ENCODE measurements at regions not wholly inside any gene's neighbourhood (a gene's known extent, or its start where the extent isn't known, plus 50 kb on each side); places are given as distances from the start of the nearest gene placed in this dataset.

- POLR2A ChIA-PET = no interaction called here
- DNase-seq (ENCODE audit: extremely low spot score) = no peak
- TF ChIP-seq SUZ12 (IDR thresholded peaks at IDR 0.05) = no peak
- no peak for TF ChIP-seq NFRKB (IDR thresholded peaks at IDR 0.05)
- no peak for TF ChIP-seq PKNOX1 (IDR thresholded peaks at IDR 0.05)
- TF ChIP-seq LEF1 (IDR thresholded peaks at IDR 0.05; ENCODE audit: borderline replicate concordance) = no peak
- TF ChIP-seq FOXK2 (IDR thresholded peaks at IDR 0.05) = no peak
- TF ChIP-seq HDGF (IDR thresholded peaks at IDR 0.05; ENCODE audit: borderline replicate concordance) = no peak
- no peak for TF ChIP-seq BHLHE40 (IDR thresholded peaks at IDR 0.05; ENCODE audit: borderline replicate concordance)
- no peak for TF ChIP-seq CTBP1 (IDR thresholded peaks at IDR 0.05; ENCODE audit: borderline replicate concordance)
- TF ChIP-seq TARDBP (IDR thresholded peaks at IDR 0.05) = no peak
- TF ChIP-seq L3MBTL2 (conservative IDR thresholded peaks at IDR 0.05) = no peak
- TF ChIP-seq FOXA1 (IDR thresholded peaks at IDR 0.05) = no peak
- CTCF ChIA-PET = no interaction called here
These were observed 159.9 kb downstream of the AXIN2 start for GRCh38 chr17:65401561-65401960.

GRCh38 chr17:65400701-65401100 is 160.7 kb downstream of the AXIN2 start:
- TF ChIP-seq CTBP1 (IDR thresholded peaks at IDR 0.05; ENCODE audit: borderline replicate concordance) = no peak
- no peak for TF ChIP-seq LEF1 (IDR thresholded peaks at IDR 0.05; ENCODE audit: borderline replicate concordance)
- no peak for TF ChIP-seq PKNOX1 (IDR thresholded peaks at IDR 0.05)
- TF ChIP-seq TARDBP (IDR thresholded peaks at IDR 0.05) = no peak
- TF ChIP-seq FOXK2 (IDR thresholded peaks at IDR 0.05) = no peak
- TF ChIP-seq FOXM1 (IDR thresholded peaks at IDR 0.05; ENCODE audit: borderline replicate concordance) = no peak
- no peak for TF ChIP-seq ZNF384 (IDR thresholded peaks at IDR 0.05)
- no peak for TF ChIP-seq BHLHE40 (IDR thresholded peaks at IDR 0.05; ENCODE audit: borderline replicate concordance)
- TF ChIP-seq SP1 (IDR thresholded peaks at IDR 0.05) = no peak
- no peak for TF ChIP-seq FOXA1 (IDR thresholded peaks at IDR 0.05)
- TF ChIP-seq L3MBTL2 (conservative IDR thresholded peaks at IDR 0.05) = no peak
- no peak for TF ChIP-seq HDGF (IDR thresholded peaks at IDR 0.05; ENCODE audit: borderline replicate concordance)
- no peak for TF ChIP-seq ELF4 (IDR thresholded peaks at IDR 0.05)
- TF ChIP-seq SUZ12 (IDR thresholded peaks at IDR 0.05) = no peak
- POLR2A ChIA-PET = no interaction called here
- no peak for DNase-seq (ENCODE audit: extremely low spot score)
- CTCF ChIA-PET = no interaction called here

GRCh38 chr17:65398040-65398787 is 163.2 kb downstream of the AXIN2 start:
- TF ChIP-seq BHLHE40 (IDR thresholded peaks at IDR 0.05; ENCODE audit: borderline replicate concordance) (no peak), TARDBP (IDR thresholded peaks at IDR 0.05) (no peak), L3MBTL2 (conservative IDR thresholded peaks at IDR 0.05) (no peak), LEF1 (IDR thresholded peaks at IDR 0.05; ENCODE audit: borderline replicate concordance) (no peak), HDGF (IDR thresholded peaks at IDR 0.05; ENCODE audit: borderline replicate concordance) (no peak), ARNT (IDR thresholded peaks at IDR 0.05) (no peak), PKNOX1 (IDR thresholded peaks at IDR 0.05) (no peak), SUZ12 (IDR thresholded peaks at IDR 0.05) (no peak), FOXM1 (IDR thresholded peaks at IDR 0.05; ENCODE audit: borderline replicate concordance) (no peak), ZNF384 (IDR thresholded peaks at IDR 0.05) (no peak), CTBP1 (IDR thresholded peaks at IDR 0.05; ENCODE audit: borderline replicate concordance) (no peak), FOXA1 (IDR thresholded peaks at IDR 0.05) (no peak), FOXK2 (IDR thresholded peaks at IDR 0.05) (no peak), SP1 (IDR thresholded peaks at IDR 0.05) (no peak), ELF4 (IDR thresholded peaks at IDR 0.05) (no peak), NFRKB (IDR thresholded peaks at IDR 0.05) (no peak)
- POLR2A ChIA-PET = no interaction called here
- DNase-seq (ENCODE audit: extremely low spot score) = no peak
- CTCF ChIA-PET = no interaction called here

- TF ChIP-seq FOXK2 (IDR thresholded peaks at IDR 0.05) (no peak), L3MBTL2 (conservative IDR thresholded peaks at IDR 0.05) (no peak), ZNF384 (IDR thresholded peaks at IDR 0.05) (no peak), LEF1 (IDR thresholded peaks at IDR 0.05; ENCODE audit: borderline replicate concordance) (no peak), HDGF (IDR thresholded peaks at IDR 0.05; ENCODE audit: borderline replicate concordance) (no peak), CTBP1 (IDR thresholded peaks at IDR 0.05; ENCODE audit: borderline replicate concordance) (no peak), TARDBP (IDR thresholded peaks at IDR 0.05) (no peak), PKNOX1 (IDR thresholded peaks at IDR 0.05) (no peak), FOXA1 (IDR thresholded peaks at IDR 0.05) (no peak), NFRKB (IDR thresholded peaks at IDR 0.05) (no peak), BHLHE40 (IDR thresholded peaks at IDR 0.05; ENCODE audit: borderline replicate concordance) (no peak), SP1 (IDR thresholded peaks at IDR 0.05) (no peak), SUZ12 (IDR thresholded peaks at IDR 0.05) (no peak), ELF4 (IDR thresholded peaks at IDR 0.05) (no peak)
- ChIA-PET CTCF (no interaction called here), POLR2A (no interaction called here)
- DNase-seq (ENCODE audit: extremely low spot score) = no peak
These were observed 165.5 kb downstream of the AXIN2 start for GRCh38 chr17:65395924-65396323.

GRCh38 chr17:65394811-65395472 is 166.5 kb downstream of the AXIN2 start:
- ChIA-PET POLR2A (no interaction called here), CTCF (no interaction called here)

More at GRCh38 chr17:65394811-65395472, 166.5 kb downstream of the AXIN2 start:
- no peak for DNase-seq (ENCODE audit: extremely low spot score)
- TF ChIP-seq FOXK2 (IDR thresholded peaks at IDR 0.05) = no peak
- TF ChIP-seq SP1 (IDR thresholded peaks at IDR 0.05) = no peak
- TF ChIP-seq CTBP1 (IDR thresholded peaks at IDR 0.05; ENCODE audit: borderline replicate concordance) = no peak
- no peak for TF ChIP-seq SUZ12 (IDR thresholded peaks at IDR 0.05)

All from HEK293T (cell line).